OCI-LY1 (cell line): ENCODE measurements at regions not wholly inside any gene's neighbourhood (a gene's known extent, or its start where the extent isn't known, plus 50 kb on each side); places are given as distances from the start of the nearest gene placed in this dataset.

Experiments
- CTCF ChIP-seq: fragments of 200-600 bp; sonication (generic), shearing (Covaris generic); IDR thresholded peaks from 2 replicates; pipeline ENCODE4 v1.5.1; 2017; ENCODE audit warnings: mild to moderate bottlenecking, antibody characterized with exemption, low read length, moderate library complexity, mixed read lengths
- EZH2 ChIP-seq: fragments of 200-600 bp; sonication (generic), shearing (Covaris generic); IDR thresholded peaks from 2 replicates; pipeline ENCODE4 v1.8.0; 2017; ENCODE audit warnings: borderline replicate concordance, mixed run types, mild to moderate bottlenecking, antibody characterized with exemption, low read length, moderate library complexity, mixed read lengths

- no peak for TF ChIP-seq CTCF
- TF ChIP-seq EZH2 = no peak
These were observed 278.7 kb downstream of the FSIP2 start for GRCh38 chr2:186017278-186017677.
